ENCODE measurements at regions not wholly inside any gene's neighbourhood (a gene's known extent, or its start where the extent isn't known, plus 50 kb on each side); places are given as distances from the start of the nearest gene placed in this dataset.

DNA sequence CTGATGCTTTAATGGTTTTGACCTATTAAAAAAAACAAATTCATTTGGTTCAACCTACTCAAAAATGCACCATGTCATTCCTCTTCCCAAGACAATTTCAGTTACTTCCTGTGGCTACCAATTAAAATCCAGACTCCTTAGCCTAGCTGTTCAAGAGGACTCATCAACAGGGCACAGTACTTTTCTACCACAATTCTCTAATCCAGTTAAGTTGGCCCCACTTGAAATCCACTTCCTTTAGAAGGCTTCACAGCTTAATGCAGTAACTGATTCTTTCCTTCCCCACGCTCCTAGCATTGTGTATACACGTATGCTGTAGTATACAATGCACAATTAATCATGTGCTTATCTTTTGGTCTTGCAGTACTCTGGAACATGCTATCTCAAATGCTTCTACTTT is 129.8 kb downstream of the UGT8 start:
- TF ChIP-seq, protein P1, sequence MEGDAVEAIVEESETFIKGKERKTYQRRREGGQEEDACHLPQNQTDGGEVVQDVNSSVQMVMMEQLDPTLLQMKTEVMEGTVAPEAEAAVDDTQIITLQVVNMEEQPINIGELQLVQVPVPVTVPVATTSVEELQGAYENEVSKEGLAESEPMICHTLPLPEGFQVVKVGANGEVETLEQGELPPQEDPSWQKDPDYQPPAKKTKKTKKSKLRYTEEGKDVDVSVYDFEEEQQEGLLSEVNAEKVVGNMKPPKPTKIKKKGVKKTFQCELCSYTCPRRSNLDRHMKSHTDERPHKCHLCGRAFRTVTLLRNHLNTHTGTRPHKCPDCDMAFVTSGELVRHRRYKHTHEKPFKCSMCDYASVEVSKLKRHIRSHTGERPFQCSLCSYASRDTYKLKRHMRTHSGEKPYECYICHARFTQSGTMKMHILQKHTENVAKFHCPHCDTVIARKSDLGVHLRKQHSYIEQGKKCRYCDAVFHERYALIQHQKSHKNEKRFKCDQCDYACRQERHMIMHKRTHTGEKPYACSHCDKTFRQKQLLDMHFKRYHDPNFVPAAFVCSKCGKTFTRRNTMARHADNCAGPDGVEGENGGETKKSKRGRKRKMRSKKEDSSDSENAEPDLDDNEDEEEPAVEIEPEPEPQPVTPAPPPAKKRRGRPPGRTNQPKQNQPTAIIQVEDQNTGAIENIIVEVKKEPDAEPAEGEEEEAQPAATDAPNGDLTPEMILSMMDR (conservative IDR thresholded peaks at IDR 0.05; ENCODE audit: low read depth, low read length): no peak
- TF ChIP-seq POLR2A (IDR thresholded peaks at IDR 0.05; ENCODE audit: low read depth, low read length) (no peak), CEBPB (IDR thresholded peaks at IDR 0.05; ENCODE audit: low read depth, low read length) (no peak), MXI1 (IDR thresholded peaks at IDR 0.05; ENCODE audit: borderline replicate concordance, low read depth, low read length) (no peak), FOS (IDR thresholded peaks at IDR 0.05; ENCODE audit: low read depth, low read length) (no peak), RFX5 (IDR thresholded peaks at IDR 0.05; ENCODE audit: low read depth, low read length) (no peak), RCOR1 (IDR thresholded peaks at IDR 0.05; ENCODE audit: insufficient replicate concordance, low read length) (no peak), RAD21 (IDR thresholded peaks at IDR 0.05; ENCODE audit: low read length) (no peak), SMC3 (IDR thresholded peaks at IDR 0.05; ENCODE audit: low read depth, low read length) (no peak), BHLHE40 (IDR thresholded peaks at IDR 0.05; ENCODE audit: low read depth, low read length) (no peak), MAFK (IDR thresholded peaks at IDR 0.05; ENCODE audit: low read depth, low read length) (no peak), ELK1 (IDR thresholded peaks at IDR 0.05; ENCODE audit: borderline replicate concordance, low read depth, low read length) (no peak), MAZ (IDR thresholded peaks at IDR 0.05; ENCODE audit: borderline replicate concordance, low read depth, low read length) (no peak), CHD1 (IDR thresholded peaks at IDR 0.05; ENCODE audit: low read depth, low read length) (no peak)
